HUES6 (cell line): ENCODE measurements at regions not wholly inside any gene's neighbourhood (a gene's known extent, or its start where the extent isn't known, plus 50 kb on each side); places are given as distances from the start of the nearest gene placed in this dataset.

Experiments
- H3K27ac ChIP-seq: 2 replicates; pipeline ENCODE4 v1.7.0; 2013; ENCODE audit warnings: low read depth, mild to moderate bottlenecking, low read length, inconsistent platforms
- H3K27me3 ChIP-seq: 2 replicates; pipeline ENCODE4 v1.6.1; 2013; ENCODE audit warnings: low read length; ENCODE audit not compliant: control insufficient read depth, insufficient read depth
- H3K36me3 ChIP-seq: 2 replicates; pipeline ENCODE4 v1.6.1; 2013; ENCODE audit warnings: low read length; ENCODE audit not compliant: control insufficient read depth, insufficient read depth
- H3K4me1 ChIP-seq: 2 replicates; pipeline ENCODE4 v1.6.1; 2013; ENCODE audit warnings: low read length; ENCODE audit not compliant: control insufficient read depth, insufficient read depth
- H3K4me3 ChIP-seq: 2 replicates; pipeline ENCODE4 v1.5.1; 2013; ENCODE audit warnings: low read depth, low read length
- H3K9ac ChIP-seq: one replicate; pipeline ENCODE4 v1.6.1; 2013; ENCODE audit warnings: mild to moderate bottlenecking, low read length
- H3K9me3 ChIP-seq: 2 replicates; pipeline ENCODE4 v1.6.1; 2013; ENCODE audit warnings: low read depth, low read length; ENCODE audit not compliant: control insufficient read depth, insufficient read depth

GRCh38 chr20:53853111-53853713 is 217.2 kb downstream of the BCAS1 start:
- H3K27ac ChIP-seq, result no peak overlapping the region
- no peaks in the 10 kb centered on the region for H3K27me3 ChIP-seq
- H3K4me3 ChIP-seq, result no peak overlapping the region
- H3K9me3 ChIP-seq, result peaks cover 5% of the 10 kb centered on the region
- H3K36me3 ChIP-seq, result no peaks in the 10 kb centered on the region
- H3K4me1 ChIP-seq, result peaks cover 9% of the 10 kb centered on the region
- H3K9ac ChIP-seq, result no peak overlapping the region

DNA sequence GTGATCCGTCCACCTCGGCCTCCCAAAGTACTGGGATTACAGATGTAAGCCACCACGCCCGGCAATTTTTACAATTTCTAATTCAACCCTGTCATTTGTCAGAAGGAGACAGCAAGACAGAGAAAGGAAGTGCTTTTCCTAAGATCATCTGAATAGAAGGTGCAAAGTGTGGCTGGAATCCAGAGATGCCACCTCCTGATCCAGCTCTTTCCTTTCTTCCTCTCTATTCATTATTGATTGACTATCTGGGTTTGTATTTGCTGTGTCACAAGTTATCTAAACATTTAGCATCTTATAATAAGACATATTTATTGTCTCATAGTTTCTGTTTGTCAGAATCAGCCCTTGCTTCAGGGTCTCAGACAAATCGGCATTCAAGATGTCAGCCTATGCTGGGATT is 217.7 kb downstream of the BCAS1 start:
- H3K27me3 ChIP-seq, result no peaks in the 10 kb centered on the region
- H3K4me3 ChIP-seq, result no peak overlapping the region
- H3K27ac ChIP-seq, result no peak overlapping the region
- H3K9me3 ChIP-seq, result peaks cover 5% of the 10 kb centered on the region
- H3K9ac ChIP-seq, result no peak overlapping the region
- peaks cover 4% of the 10 kb centered on the region for H3K4me1 ChIP-seq
- no peaks in the 10 kb centered on the region for H3K36me3 ChIP-seq

GRCh38 chr20:53852014-53852413 is 218.4 kb downstream of the BCAS1 start:
- Histone ChIP-seq H3K36me3 (no peaks in the 10 kb centered on the region), H3K9ac (no peak overlapping the region), H3K9me3 (peaks cover 5% of the 10 kb centered on the region), H3K4me1 (no peaks in the 10 kb centered on the region), H3K4me3 (no peak overlapping the region), H3K27me3 (no peaks in the 10 kb centered on the region), H3K27ac (no peak overlapping the region)

- H3K27ac ChIP-seq, result no peak overlapping the region
- no peak overlapping the region for H3K4me3 ChIP-seq
- no peaks in the 10 kb centered on the region for H3K4me1 ChIP-seq
- no peaks in the 10 kb centered on the region for H3K27me3 ChIP-seq
- no peak overlapping the region for H3K9ac ChIP-seq
- H3K36me3 ChIP-seq, result no peaks in the 10 kb centered on the region
- H3K9me3 ChIP-seq, result peaks cover 5% of the 10 kb centered on the region
These were observed 220.1 kb downstream of the BCAS1 start for GRCh38 chr20:53850319-53850718.

DNA sequence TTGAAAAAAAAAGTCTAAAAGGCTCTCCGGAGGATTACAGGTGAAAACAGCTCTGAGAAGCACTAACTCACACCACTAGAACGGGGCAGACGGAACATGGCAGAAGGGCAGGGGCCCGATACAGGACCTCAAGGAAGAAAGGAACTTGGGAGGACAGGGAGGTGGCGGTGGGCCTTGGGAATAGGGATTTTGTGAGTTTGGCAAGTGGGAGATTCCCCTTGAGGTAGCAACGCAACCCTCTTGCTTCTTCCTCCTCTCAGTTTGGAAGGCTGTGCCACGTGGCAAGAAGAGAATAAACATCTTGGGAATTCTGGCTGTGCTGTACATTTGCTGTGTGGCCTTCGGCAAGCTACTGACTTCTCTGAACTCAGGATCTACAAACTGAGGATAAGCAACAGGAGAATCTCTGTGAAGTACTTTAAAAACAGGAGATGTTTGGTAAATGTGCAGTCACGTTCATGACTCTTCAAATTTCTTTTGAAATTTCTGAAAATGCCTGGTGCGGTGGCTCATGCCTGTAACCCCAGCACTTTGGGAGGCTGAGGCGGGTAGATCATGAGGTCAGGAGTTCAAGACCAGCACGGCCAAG is 220.8 kb downstream of the BCAS1 start:
- Histone ChIP-seq H3K36me3 (no peaks in the 10 kb centered on the region), H3K27me3 (no peaks in the 10 kb centered on the region), H3K9ac (no peak overlapping the region), H3K4me1 (no peaks in the 10 kb centered on the region), H3K9me3 (peaks cover 5% of the 10 kb centered on the region), H3K4me3 (no peak overlapping the region), H3K27ac (no peak overlapping the region)

DNA sequence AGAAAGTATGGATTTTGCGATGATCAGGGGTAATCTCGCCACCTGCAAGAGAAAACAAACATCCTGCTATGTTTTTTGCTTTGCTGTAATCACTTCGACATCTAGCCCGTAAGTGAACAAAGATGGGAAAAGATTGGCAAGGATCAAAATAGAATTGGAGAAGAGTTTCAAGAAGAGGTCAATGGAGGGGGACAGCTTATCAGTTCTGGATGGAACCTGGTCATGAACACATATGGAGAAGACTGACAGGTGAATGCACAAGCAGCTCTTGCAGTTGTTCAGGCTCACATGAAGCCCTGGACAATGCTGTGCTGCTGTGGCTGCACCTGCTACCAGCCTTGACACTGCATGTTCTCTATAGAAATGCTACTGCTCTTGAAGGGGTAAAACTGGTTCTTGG is 222.1 kb downstream of the BCAS1 start:
- H3K27me3 ChIP-seq, result no peaks in the 10 kb centered on the region
- no peak overlapping the region for H3K4me3 ChIP-seq
- no peak overlapping the region for H3K9ac ChIP-seq
- H3K27ac ChIP-seq, result no peak overlapping the region
- H3K36me3 ChIP-seq, result no peaks in the 10 kb centered on the region
- peaks cover 4% of the 10 kb centered on the region for H3K9me3 ChIP-seq
- no peaks in the 10 kb centered on the region for H3K4me1 ChIP-seq

DNA sequence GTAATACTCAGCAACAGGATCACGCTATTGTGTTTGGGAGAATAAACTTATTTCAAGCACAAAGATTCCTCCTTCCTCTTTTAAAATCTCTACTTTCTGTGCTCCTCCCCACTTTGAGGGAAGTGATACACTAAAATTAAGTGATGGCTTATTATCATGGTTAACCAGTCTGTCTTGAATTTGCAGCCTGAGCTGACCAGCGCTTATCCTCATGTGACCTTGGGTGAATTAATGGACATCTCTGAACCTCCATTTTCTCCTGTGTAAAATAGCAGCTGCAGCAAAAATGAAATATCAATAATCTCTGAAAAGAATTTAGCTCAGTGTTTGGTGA is 222.6 kb downstream of the BCAS1 start:
- Histone ChIP-seq H3K36me3 (no peaks in the 10 kb centered on the region), H3K9me3 (no peaks in the 10 kb centered on the region), H3K4me1 (no peaks in the 10 kb centered on the region), H3K27me3 (no peaks in the 10 kb centered on the region), H3K4me3 (no peak overlapping the region), H3K9ac (no peak overlapping the region), H3K27ac (no peak overlapping the region)

- Histone ChIP-seq H3K4me1 (no peaks in the 10 kb centered on the region), H3K27me3 (no peaks in the 10 kb centered on the region), H3K36me3 (no peaks in the 10 kb centered on the region), H3K4me3 (no peak overlapping the region), H3K27ac (no peak overlapping the region), H3K9me3 (no peaks in the 10 kb centered on the region), H3K9ac (no peak overlapping the region)
These were observed 223.1 kb downstream of the BCAS1 start for GRCh38 chr20:53847139-53847836.

DNA sequence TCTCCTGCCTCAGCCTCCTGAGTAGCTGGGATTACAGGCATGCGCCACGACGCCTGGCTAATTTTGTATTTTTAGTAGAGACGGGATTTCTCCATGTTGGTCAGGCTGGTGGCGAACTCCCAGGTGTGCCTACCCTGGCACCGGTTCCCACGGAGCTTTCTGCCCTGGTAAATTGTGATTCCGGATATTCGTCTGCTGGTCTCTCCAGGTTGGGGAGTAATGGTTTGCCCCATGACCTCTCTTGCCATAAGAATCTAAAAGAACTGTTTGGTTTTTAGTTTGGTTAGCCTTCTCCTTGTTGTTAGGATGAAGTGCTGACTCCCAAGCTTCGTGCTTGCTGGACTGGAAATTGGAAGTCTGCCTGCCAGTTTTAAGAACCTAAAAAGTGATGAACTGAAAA is 223.8 kb downstream of the BCAS1 start:
- H3K4me3 ChIP-seq, result no peak overlapping the region
- H3K4me1 ChIP-seq, result no peaks in the 10 kb centered on the region
- H3K27ac ChIP-seq, result no peak overlapping the region
- no peaks in the 10 kb centered on the region for H3K36me3 ChIP-seq
- H3K27me3 ChIP-seq, result no peaks in the 10 kb centered on the region
- no peak overlapping the region for H3K9ac ChIP-seq
- no peaks in the 10 kb centered on the region for H3K9me3 ChIP-seq

DNA sequence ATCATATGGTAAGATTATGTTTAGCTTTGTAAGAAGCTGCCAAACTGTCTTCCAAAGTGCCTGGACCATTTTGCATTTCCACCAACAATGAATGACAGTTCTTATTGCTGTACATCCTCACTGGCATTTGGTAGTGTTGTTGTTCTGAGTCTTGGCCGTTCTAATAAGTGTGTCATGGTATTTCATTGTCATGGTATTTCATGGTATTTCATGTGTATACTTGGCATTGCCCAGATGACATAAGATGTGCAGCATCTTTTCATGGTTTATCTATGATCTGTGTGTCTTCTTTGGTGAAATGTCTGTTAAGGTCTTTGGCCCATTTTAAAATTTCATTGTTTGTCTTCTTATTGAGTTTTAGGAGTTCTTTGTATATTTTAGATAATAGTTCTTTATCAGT is 224.4 kb downstream of the BCAS1 start:
- Histone ChIP-seq H3K9me3 (no peaks in the 10 kb centered on the region), H3K27me3 (no peaks in the 10 kb centered on the region), H3K9ac (no peak overlapping the region), H3K4me1 (no peaks in the 10 kb centered on the region), H3K36me3 (no peaks in the 10 kb centered on the region), H3K27ac (no peak overlapping the region), H3K4me3 (no peak overlapping the region)

DNA sequence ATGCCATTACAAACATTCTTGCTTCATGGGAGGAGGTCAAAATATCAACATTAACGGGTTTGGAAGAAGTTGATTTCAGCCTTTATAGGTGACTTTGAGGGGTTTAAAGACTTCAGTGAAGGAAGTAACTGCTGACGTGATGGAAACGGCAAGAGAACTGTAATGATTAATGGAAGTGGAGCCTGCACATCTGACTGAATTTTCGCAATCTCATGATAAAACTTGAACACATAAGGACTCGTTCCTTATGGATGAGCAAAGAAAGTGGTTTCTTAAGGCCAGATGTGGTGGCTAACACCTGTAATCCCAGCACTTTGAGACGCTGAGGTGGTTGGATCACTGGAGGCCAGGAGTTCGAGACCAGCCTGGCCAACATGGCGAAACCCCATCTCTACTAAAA is 226.1 kb downstream of the BCAS1 start:
- H3K4me1 ChIP-seq, result peaks cover 3% of the 10 kb centered on the region; the same call in 1 of the 2 replicates

More for the DNA sequence above, 226.1 kb downstream of the BCAS1 start:
- no peaks in the 10 kb centered on the region for H3K9me3 ChIP-seq
- H3K9ac ChIP-seq, result no peak overlapping the region
- H3K4me3 ChIP-seq, result no peak overlapping the region
- no peak overlapping the region for H3K27ac ChIP-seq
- H3K36me3 ChIP-seq, result no peaks in the 10 kb centered on the region
- H3K27me3 ChIP-seq, result no peaks in the 10 kb centered on the region
